ENCODE measurements at regions not wholly inside any gene's neighbourhood (a gene's known extent, or its start where the extent isn't known, plus 50 kb on each side); places are given as distances from the start of the nearest gene placed in this dataset.

DNA sequence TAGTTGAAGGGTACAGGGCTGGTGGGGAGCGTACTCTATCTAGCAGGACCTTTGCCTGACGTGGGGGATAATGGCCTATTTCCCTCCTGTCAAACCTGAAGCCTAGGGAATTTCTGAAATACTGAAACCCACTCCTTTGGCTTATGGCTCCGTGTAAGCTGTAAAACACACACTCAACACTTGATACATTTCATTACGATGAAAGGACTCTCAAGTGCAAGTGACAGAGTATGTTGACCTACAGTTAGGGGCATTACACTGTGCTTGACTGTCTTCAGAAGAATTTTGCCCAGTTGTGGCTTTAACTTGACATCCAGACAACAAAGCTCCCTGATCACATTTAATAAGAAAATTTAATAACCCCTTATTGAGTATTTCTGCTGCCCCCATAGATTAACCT is 194.3 kb downstream of the BAMBI start:
- Histone ChIP-seq H3K27me3 (no peaks in the 10 kb centered on the region), H3K27ac (no peak overlapping the region), H3K36me3 (no peaks in the 10 kb centered on the region), H3K4me3 (no peak overlapping the region), H3K9me3 (no peaks in the 10 kb centered on the region), H3K4me1 (no peaks in the 10 kb centered on the region)
- intact Hi-C loops (cut with DNase I; ENCODE audit: low total_unique reads), result no loop called here
- TF ChIP-seq POLR2A (IDR thresholded peaks at IDR 0.05) (no peak), EP300 (IDR thresholded peaks at IDR 0.05) (no peak), POLR2AphosphoS5 (IDR thresholded peaks at IDR 0.05) (no peak)
- TF ChIP-seq, protein P1, sequence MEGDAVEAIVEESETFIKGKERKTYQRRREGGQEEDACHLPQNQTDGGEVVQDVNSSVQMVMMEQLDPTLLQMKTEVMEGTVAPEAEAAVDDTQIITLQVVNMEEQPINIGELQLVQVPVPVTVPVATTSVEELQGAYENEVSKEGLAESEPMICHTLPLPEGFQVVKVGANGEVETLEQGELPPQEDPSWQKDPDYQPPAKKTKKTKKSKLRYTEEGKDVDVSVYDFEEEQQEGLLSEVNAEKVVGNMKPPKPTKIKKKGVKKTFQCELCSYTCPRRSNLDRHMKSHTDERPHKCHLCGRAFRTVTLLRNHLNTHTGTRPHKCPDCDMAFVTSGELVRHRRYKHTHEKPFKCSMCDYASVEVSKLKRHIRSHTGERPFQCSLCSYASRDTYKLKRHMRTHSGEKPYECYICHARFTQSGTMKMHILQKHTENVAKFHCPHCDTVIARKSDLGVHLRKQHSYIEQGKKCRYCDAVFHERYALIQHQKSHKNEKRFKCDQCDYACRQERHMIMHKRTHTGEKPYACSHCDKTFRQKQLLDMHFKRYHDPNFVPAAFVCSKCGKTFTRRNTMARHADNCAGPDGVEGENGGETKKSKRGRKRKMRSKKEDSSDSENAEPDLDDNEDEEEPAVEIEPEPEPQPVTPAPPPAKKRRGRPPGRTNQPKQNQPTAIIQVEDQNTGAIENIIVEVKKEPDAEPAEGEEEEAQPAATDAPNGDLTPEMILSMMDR (IDR thresholded peaks at IDR 0.05), result no peak
- 78 to 86% (median 83%) methylated on average over 4 of the region's 4 CpGs for WGBS, 5 donors
- no peak for DNase-seq

DNA sequence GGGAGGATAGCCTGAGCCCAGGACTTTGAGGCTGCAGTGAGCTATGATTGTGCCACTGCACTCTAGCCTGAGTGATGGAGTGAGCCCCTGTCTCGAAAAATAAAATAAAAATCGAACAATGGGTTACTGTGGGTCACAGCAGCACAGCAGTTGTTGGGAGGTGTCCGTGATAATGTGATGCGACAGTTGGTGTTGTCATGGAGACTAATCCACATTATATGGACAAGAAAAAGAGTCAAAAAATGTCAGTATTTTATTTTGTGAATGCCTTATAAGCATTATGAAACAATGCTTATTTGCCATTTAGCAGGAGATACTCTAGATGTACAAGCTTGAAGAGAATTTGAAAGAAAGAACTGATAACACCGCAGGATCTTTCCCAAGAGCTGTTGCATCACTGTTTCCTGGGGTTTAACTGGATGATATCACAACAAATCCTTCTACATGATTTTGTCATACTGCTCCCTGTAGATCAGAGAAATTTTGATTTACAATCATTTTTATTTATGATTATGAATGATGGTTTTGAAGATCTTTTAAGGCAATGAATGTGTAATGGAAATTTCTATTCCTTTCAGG is 195.4 kb downstream of the BAMBI start:
- intact Hi-C loops (cut with DNase I; ENCODE audit: low total_unique reads), result no loop called here
- no peaks in the 10 kb centered on the region for H3K27me3 ChIP-seq
- WGBS, 5 donors, result 84 to 89% (median 87%) methylated on average over 5 of the region's 5 CpGs

DNA sequence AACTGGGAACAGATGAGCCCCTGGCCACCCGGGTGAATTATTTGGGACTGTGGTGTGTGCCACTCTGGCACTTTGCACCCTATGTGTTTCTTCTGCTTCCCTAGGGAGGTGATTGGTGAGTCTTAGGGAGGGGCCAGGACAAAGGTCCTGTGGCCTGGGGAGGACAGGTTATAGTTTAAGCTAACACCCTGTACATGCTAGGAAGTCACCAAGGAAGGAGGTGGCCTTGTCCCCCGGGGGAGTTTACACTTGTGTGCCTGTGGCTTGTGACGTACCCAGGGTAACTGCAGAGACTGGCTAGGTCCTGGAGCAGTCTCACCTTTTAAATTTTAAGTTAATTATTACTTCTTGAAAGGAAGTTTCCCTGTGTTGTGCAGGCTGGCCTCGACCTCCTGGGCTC is 196.2 kb downstream of the BAMBI start:
- TF ChIP-seq EP300 (IDR thresholded peaks at IDR 0.05) (no peak), POLR2A (IDR thresholded peaks at IDR 0.05) (no peak), POLR2AphosphoS5 (IDR thresholded peaks at IDR 0.05) (no peak)
- TF ChIP-seq, protein P1 (IDR thresholded peaks at IDR 0.05), result no peak
- Histone ChIP-seq H3K36me3 (no peaks in the 10 kb centered on the region), H3K4me1 (no peaks in the 10 kb centered on the region), H3K9me3 (no peaks in the 10 kb centered on the region), H3K4me3 (no peak overlapping the region), H3K27ac (no peak overlapping the region), H3K27me3 (no peaks in the 10 kb centered on the region)
- intact Hi-C loops (cut with DNase I; ENCODE audit: low total_unique reads), result no loop called here
- 69 to 83% (median 73%) methylated on average over 4 of the region's 4 CpGs for WGBS, 5 donors
- no peak for DNase-seq

More for the DNA sequence above, 195.4 kb downstream of the BAMBI start:
- no peaks in the 10 kb centered on the region for H3K4me1 ChIP-seq
- no peak overlapping the region for H3K4me3 ChIP-seq
- no peak for DNase-seq
- no peak overlapping the region for H3K27ac ChIP-seq
- TF ChIP-seq EP300 (IDR thresholded peaks at IDR 0.05) (no peak), POLR2A (IDR thresholded peaks at IDR 0.05) (no peak), POLR2AphosphoS5 (IDR thresholded peaks at IDR 0.05) (no peak)
- TF ChIP-seq, protein P1 (IDR thresholded peaks at IDR 0.05), result no peak
- no peaks in the 10 kb centered on the region for H3K9me3 ChIP-seq
- H3K36me3 ChIP-seq, result no peaks in the 10 kb centered on the region

DNA sequence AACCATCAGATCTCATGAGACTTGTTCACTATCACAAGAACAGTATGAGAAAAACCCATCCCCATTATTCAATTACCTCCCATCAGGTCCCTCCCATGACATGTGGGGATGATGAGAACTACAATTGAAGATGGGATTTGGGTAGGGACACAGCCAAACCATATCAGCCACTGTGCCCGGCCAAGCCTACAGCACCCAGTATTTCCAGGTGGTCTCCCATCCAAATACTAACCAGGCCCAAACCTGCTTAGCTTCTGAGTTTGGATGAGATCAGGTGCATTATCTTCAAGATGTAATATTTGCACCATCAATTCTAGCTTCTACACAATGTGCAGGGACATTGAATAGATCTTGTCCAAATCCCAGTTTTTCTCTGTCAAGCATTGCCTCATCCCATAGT is 196.9 kb downstream of the BAMBI start:
- Histone ChIP-seq H3K36me3 (no peaks in the 10 kb centered on the region), H3K4me1 (no peaks in the 10 kb centered on the region), H3K9me3 (no peaks in the 10 kb centered on the region), H3K4me3 (no peak overlapping the region), H3K27me3 (no peaks in the 10 kb centered on the region), H3K27ac (no peak overlapping the region)
- WGBS, 5 donors, result 89 to 100% (median 96%) methylated on average over 1 of the region's 1 CpG
- intact Hi-C loops (cut with DNase I; ENCODE audit: low total_unique reads), result no loop called here
- TF ChIP-seq EP300 (IDR thresholded peaks at IDR 0.05), result no peak
- TF ChIP-seq POLR2AphosphoS5 (IDR thresholded peaks at IDR 0.05), result no peak
- no peak for TF ChIP-seq POLR2A (IDR thresholded peaks at IDR 0.05)
- TF ChIP-seq, protein P1 (IDR thresholded peaks at IDR 0.05), result no peak
- DNase-seq, result no peak

Data from stomach (tissue), 8 donors.